Endothelial cell (in vitro differentiated cells): ENCODE measurements at regions not wholly inside any gene's neighbourhood (a gene's known extent, or its start where the extent isn't known, plus 50 kb on each side); places are given as distances from the start of the nearest gene placed in this dataset.

Experiments used
- DNase-seq: peaks from one replicate; pipeline ENCODE4 v3.0.0; 2021; ENCODE audit warnings: low spot score
- H3K27ac Mint-ChIP-seq: one replicate; pipeline ENCODE4 v1.8.0; 2021; ENCODE audit warnings: mixed read lengths, inconsistent platforms; ENCODE audit not compliant: unreplicated experiment
- H3K27me3 Mint-ChIP-seq: one replicate; pipeline ENCODE4 v1.8.0; 2021; ENCODE audit warnings: mild to moderate bottlenecking, moderate library complexity, mixed read lengths, inconsistent platforms; ENCODE audit not compliant: unreplicated experiment
- H3K36me3 Mint-ChIP-seq: one replicate; pipeline ENCODE4 v1.8.0; 2021; ENCODE audit warnings: mild to moderate bottlenecking, low read depth, mixed read lengths, inconsistent platforms; ENCODE audit not compliant: unreplicated experiment
- H3K4me1 Mint-ChIP-seq: one replicate; pipeline ENCODE4 v1.8.0; 2021; ENCODE audit warnings: mild to moderate bottlenecking, mixed read lengths, inconsistent platforms; ENCODE audit not compliant: unreplicated experiment
- H3K4me3 Mint-ChIP-seq: one replicate; pipeline ENCODE4 v1.8.0; 2021; ENCODE audit warnings: mild to moderate bottlenecking, mixed read lengths, inconsistent platforms; ENCODE audit not compliant: unreplicated experiment
- H3K9me3 Mint-ChIP-seq: one replicate; pipeline ENCODE4 v1.8.0; 2021; ENCODE audit warnings: mixed read lengths, inconsistent platforms; ENCODE audit not compliant: unreplicated experiment
- CTCF ChIP-seq: fragments of 200-600 bp; sonication (generic); IDR thresholded peaks from one replicate; pipeline ENCODE4 v1.5.0; 2021; ENCODE audit warnings: antibody characterized with exemption; ENCODE audit not compliant: unreplicated experiment

DNA sequence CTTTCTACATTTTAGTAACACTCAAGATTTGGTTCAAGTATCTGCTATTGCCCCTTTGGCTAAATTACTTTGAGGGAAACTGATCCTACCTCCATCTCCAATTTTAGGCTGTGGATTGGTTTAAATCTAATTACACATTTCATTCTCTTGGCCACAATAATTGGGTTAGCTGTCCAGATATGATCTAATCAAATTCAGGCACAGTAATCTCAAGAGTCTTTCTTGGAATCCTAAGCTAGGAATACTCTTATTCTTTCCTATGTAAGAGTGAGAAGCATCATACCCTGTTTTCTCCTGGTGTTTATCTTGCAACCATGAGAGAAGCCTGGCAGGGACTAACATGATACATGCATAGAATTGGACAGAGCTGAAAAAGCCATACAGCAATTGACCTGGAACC lies 300.4 kb upstream of the MARCKS start:
- peaks cover 5% of the 10 kb centered on the region for H3K4me1 Mint-ChIP-seq
- DNase-seq = no peak
- no peaks in the 10 kb centered on the region for H3K27me3 Mint-ChIP-seq
- no peak for TF ChIP-seq CTCF
- H3K27ac Mint-ChIP-seq = no peak overlapping the region
- no peaks in the 10 kb centered on the region for H3K9me3 Mint-ChIP-seq
- no peak overlapping the region for H3K4me3 Mint-ChIP-seq
- H3K36me3 Mint-ChIP-seq = no peaks in the 10 kb centered on the region

GRCh38 chr6:113558431-113558830 lies 298.7 kb upstream of the MARCKS start:
- Mint-ChIP-seq H3K4me3 (no peak overlapping the region), H3K9me3 (no peaks in the 10 kb centered on the region), H3K36me3 (no peaks in the 10 kb centered on the region), H3K27ac (no peak overlapping the region), H3K4me1 (peaks cover 7% of the 10 kb centered on the region), H3K27me3 (no peaks in the 10 kb centered on the region)
- DNase-seq = no peak
- TF ChIP-seq CTCF = no peak

- no peak for DNase-seq
- H3K4me1 Mint-ChIP-seq = peaks cover 7% of the 10 kb centered on the region
- peak overlapping the region; percentile 4 for H3K27ac Mint-ChIP-seq
- no peak for TF ChIP-seq CTCF
- H3K27me3 Mint-ChIP-seq = no peaks in the 10 kb centered on the region
- H3K4me3 Mint-ChIP-seq = no peak overlapping the region
- no peaks in the 10 kb centered on the region for H3K9me3 Mint-ChIP-seq
- H3K36me3 Mint-ChIP-seq = no peaks in the 10 kb centered on the region
Measured at GRCh38 chr6:113558966-113559365, 298.2 kb upstream of the MARCKS start.

- Mint-ChIP-seq H3K4me3 (no peak overlapping the region), H3K36me3 (no peaks in the 10 kb centered on the region), H3K27ac (no peak overlapping the region), H3K9me3 (no peaks in the 10 kb centered on the region), H3K27me3 (no peaks in the 10 kb centered on the region), H3K4me1 (peaks cover 16% of the 10 kb centered on the region)
- no peak for DNase-seq
- no peak for TF ChIP-seq CTCF
Measured at GRCh38 chr6:113560376-113560775, 296.8 kb upstream of the MARCKS start.

- Mint-ChIP-seq H3K4me1 (peaks cover 16% of the 10 kb centered on the region), H3K27ac (no peak overlapping the region), H3K4me3 (no peak overlapping the region), H3K27me3 (no peaks in the 10 kb centered on the region), H3K36me3 (no peaks in the 10 kb centered on the region), H3K9me3 (no peaks in the 10 kb centered on the region)
- no peak for DNase-seq
- TF ChIP-seq CTCF = no peak
Measured at GRCh38 chr6:113560908-113561307, 296.2 kb upstream of the MARCKS start.
